ENCODE measurements at regions not wholly inside any gene's neighbourhood (a gene's known extent, or its start where the extent isn't known, plus 50 kb on each side); places are given as distances from the start of the nearest gene placed in this dataset.

DNA sequence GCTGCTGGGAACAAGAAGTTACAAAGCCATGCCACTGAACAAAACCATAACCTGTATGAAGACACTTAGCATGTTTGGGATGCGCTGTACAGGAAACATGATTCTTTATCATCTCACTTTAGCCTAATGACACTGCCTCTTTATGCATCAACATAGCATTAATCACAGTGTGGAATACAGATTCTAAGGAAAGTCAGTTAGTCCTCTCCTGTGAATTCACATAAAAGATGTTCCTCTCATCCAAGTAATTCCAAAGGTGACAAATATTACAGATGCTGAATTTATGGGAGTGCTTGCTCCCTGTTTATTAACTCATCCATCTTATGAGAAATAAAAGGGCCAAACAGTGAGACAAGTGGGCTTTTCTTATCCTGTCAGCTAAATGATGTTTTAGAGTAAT is 1677.7 kb downstream of the EFNA5 start:
- Mint-ChIP-seq H3K4me3 (no peak overlapping the region), H3K27me3 (no peaks in the 10 kb centered on the region), H3K27ac (no peak overlapping the region), H3K9me3 (peaks cover 5 to 24% (median 12%) of the 10 kb centered on the region in 5 donors), H3K4me1 (no peaks in the 10 kb centered on the region), H3K36me3 (no peaks in the 10 kb centered on the region)
- no peaks in the 10 kb centered on the region for H3K36me3 ChIP-seq (ENCODE audit: insufficient read depth, low read length)
- no peak for DNase-seq
- H3K4me3 ChIP-seq (ENCODE audit: low read length) = no peak overlapping the region
- no peak overlapping the region for H3K27ac ChIP-seq (ENCODE audit: low read depth, low read length)
- H3K9me3 ChIP-seq (ENCODE audit: low read length) = no peaks in the 10 kb centered on the region
- H3K4me1 ChIP-seq (ENCODE audit: insufficient read depth, low read length) = no peaks in the 10 kb centered on the region
- ChIA-PET POLR2A (no interaction called here), CTCF (no interaction called here)
- H3K27me3 ChIP-seq (ENCODE audit: insufficient read depth, low read length, poor library complexity, severe bottlenecking) = no peaks in the 10 kb centered on the region

DNA sequence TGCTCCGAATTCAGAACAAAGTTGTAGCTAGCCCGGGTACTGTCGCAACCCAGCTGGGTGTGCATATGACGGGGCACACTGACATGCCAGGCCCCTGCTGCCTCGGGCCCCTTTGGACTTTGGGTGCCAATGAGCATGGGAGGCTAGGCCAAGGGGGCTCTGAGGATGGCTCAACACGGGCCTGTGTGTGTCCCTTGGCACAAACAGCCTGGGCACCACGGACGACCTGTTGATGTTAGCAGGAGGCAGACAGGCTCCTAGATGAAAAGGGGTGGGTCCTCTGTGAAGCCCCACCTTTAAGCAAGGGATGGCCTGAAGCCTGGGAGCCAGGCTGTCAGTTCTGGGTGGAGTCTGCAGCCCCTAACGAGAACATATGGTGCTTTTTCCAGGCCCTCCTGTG is 1688.2 kb downstream of the EFNA5 start:
- Mint-ChIP-seq H3K27ac (no peak overlapping the region), H3K27me3 (no peaks in the 10 kb centered on the region), H3K4me3 (no peak overlapping the region), H3K9me3 (peaks cover 0 to 14% (median 5%) of the 10 kb centered on the region in 5 donors), H3K4me1 (no peaks in the 10 kb centered on the region), H3K36me3 (no peaks in the 10 kb centered on the region)
- Histone ChIP-seq H3K27ac (ENCODE audit: low read depth, low read length) (no peak overlapping the region), H3K4me1 (ENCODE audit: insufficient read depth, low read length) (no peaks in the 10 kb centered on the region), H3K4me3 (ENCODE audit: low read length) (no peak overlapping the region), H3K27me3 (ENCODE audit: insufficient read depth, low read length, poor library complexity, severe bottlenecking) (no peaks in the 10 kb centered on the region), H3K36me3 (ENCODE audit: insufficient read depth, low read length) (no peaks in the 10 kb centered on the region), H3K9me3 (ENCODE audit: low read length) (peaks cover 3% of the 10 kb centered on the region)
- DNase-seq = no peak
- ChIA-PET POLR2A (no interaction called here), CTCF (no interaction called here)

DNA sequence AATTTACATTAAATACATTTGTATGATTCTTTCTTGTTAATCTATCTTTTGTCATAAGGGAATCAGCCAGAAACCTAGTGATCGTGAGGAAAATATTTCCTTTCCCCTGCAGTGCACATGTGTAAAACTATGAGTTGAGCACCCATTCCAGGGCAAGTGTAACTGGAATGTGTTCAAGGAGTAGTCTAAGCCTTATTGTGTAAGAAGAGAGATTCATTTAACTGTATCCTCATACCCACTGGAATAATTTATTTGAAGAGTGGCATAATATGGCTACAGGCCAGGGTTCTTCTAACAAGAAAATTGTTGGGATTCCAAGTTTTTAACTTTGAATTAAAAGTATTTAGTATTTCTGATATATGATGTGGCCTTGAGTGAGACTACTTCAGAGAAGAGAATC is 1692.7 kb downstream of the EFNA5 start:
- Histone ChIP-seq H3K4me1 (ENCODE audit: insufficient read depth, low read length) (no peaks in the 10 kb centered on the region), H3K9me3 (ENCODE audit: low read length) (peaks cover 2% of the 10 kb centered on the region), H3K36me3 (ENCODE audit: insufficient read depth, low read length) (no peaks in the 10 kb centered on the region), H3K4me3 (ENCODE audit: low read length) (no peak overlapping the region), H3K27ac (ENCODE audit: low read depth, low read length) (no peak overlapping the region), H3K27me3 (ENCODE audit: insufficient read depth, low read length, poor library complexity, severe bottlenecking) (no peaks in the 10 kb centered on the region)
- ChIA-PET CTCF (no interaction called here), POLR2A (no interaction called here)
- Mint-ChIP-seq H3K36me3 (no peaks in the 10 kb centered on the region), H3K9me3 (peaks cover 0 to 9% (median 4%) of the 10 kb centered on the region in 5 donors), H3K4me1 (no peaks in the 10 kb centered on the region), H3K27ac (no peak overlapping the region), H3K27me3 (no peaks in the 10 kb centered on the region), H3K4me3 (no peak overlapping the region)
- DNase-seq = no peak

DNA sequence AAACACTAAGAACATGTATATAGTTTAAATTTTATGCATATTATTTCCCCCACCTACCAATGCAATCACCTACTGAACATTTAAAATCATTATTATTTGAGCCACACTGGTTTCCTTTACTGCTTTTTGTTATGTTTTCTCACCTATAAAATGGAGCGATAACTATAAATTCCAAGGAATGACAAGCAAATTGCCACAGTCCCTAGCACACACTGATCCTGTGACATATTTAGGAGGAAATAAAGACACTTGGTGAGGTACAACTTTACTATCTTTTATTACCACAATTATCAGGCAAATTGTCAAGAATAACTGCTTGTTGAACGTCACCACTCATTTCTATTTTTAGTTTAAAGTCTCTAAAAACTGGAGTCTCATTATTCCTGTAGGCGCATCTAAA is 1693.6 kb downstream of the EFNA5 start:
- H3K36me3 Mint-ChIP-seq = no peaks in the 10 kb centered on the region
- Histone ChIP-seq H3K4me1 (ENCODE audit: insufficient read depth, low read length) (no peaks in the 10 kb centered on the region), H3K27ac (ENCODE audit: low read depth, low read length) (no peak overlapping the region), H3K9me3 (ENCODE audit: low read length) (no peaks in the 10 kb centered on the region), H3K27me3 (ENCODE audit: insufficient read depth, low read length, poor library complexity, severe bottlenecking) (no peaks in the 10 kb centered on the region), H3K36me3 (ENCODE audit: insufficient read depth, low read length) (no peaks in the 10 kb centered on the region), H3K4me3 (ENCODE audit: low read length) (no peak overlapping the region)
- no peak for DNase-seq
- no peaks in the 10 kb centered on the region for H3K4me1 Mint-ChIP-seq
- ChIA-PET CTCF (no interaction called here), POLR2A (no interaction called here)
- peaks cover 0 to 9% (median 4%) of the 10 kb centered on the region in 5 donors for H3K9me3 Mint-ChIP-seq
- no peak overlapping the region for H3K27ac Mint-ChIP-seq
- H3K4me3 Mint-ChIP-seq = no peak overlapping the region
- H3K27me3 Mint-ChIP-seq = no peaks in the 10 kb centered on the region

DNA sequence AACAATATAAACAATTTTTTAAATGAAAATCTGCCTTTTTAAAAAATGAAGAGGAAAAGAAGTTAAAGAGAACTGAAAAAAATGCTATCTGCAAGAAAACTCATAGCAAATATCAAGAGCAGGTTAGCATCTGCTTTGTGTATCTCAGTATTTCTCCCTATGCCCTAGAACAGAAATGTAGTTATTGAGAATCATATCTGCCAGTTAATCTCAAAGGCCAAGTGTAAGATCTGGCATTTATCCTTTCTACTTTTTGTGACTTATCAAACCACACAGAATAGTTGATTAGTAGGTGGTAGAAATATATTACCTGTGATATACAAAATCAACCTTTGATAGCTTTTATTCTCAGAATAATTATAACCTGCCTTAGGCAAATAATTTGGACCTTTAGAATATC is 1699.8 kb downstream of the EFNA5 start:
- Histone ChIP-seq H3K27me3 (ENCODE audit: insufficient read depth, low read length, poor library complexity, severe bottlenecking) (no peaks in the 10 kb centered on the region), H3K27ac (ENCODE audit: low read depth, low read length) (no peak overlapping the region), H3K9me3 (ENCODE audit: low read length) (peaks cover 5% of the 10 kb centered on the region), H3K36me3 (ENCODE audit: insufficient read depth, low read length) (no peaks in the 10 kb centered on the region), H3K4me3 (ENCODE audit: low read length) (no peak overlapping the region), H3K4me1 (ENCODE audit: insufficient read depth, low read length) (no peaks in the 10 kb centered on the region)
- Mint-ChIP-seq H3K4me3 (no peak overlapping the region), H3K4me1 (no peaks in the 10 kb centered on the region), H3K27me3 (no peaks in the 10 kb centered on the region), H3K9me3 (peaks cover 2 to 17% (median 6%) of the 10 kb centered on the region in 5 donors), H3K27ac (no peak overlapping the region), H3K36me3 (no peaks in the 10 kb centered on the region)
- DNase-seq = no peak
- POLR2A ChIA-PET = no interaction called here
- CTCF ChIA-PET = no interaction called here

DNA sequence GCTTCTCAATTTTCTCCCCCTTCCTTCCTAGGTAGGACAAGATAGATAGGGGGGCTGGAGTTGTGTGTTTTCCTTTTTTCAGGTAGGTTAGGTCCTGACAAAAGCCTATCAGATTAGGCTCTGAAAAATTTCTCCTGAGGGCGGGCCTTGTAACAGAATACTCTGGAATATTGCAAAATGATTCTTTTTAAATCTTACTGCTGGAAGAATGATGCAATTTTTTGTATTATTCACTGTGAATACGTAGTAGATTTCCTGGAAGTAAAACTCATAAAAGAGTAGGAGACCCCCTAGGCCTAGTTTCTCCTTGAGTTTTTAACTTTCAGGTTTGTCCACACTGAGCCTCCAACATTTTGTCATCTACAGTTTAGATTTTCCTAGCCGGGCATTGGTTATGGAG is 1701.8 kb downstream of the EFNA5 start:
- no peaks in the 10 kb centered on the region for H3K36me3 Mint-ChIP-seq
- no peaks in the 10 kb centered on the region for H3K36me3 ChIP-seq (ENCODE audit: insufficient read depth, low read length)
- no peak for DNase-seq
- no peaks in the 10 kb centered on the region for H3K4me1 ChIP-seq (ENCODE audit: insufficient read depth, low read length)
- no peaks in the 10 kb centered on the region for H3K4me1 Mint-ChIP-seq
- H3K9me3 ChIP-seq (ENCODE audit: low read length) = peaks cover 5% of the 10 kb centered on the region
- no peak overlapping the region for H3K27ac ChIP-seq (ENCODE audit: low read depth, low read length)
- no peak overlapping the region for H3K4me3 ChIP-seq (ENCODE audit: low read length)
- no peaks in the 10 kb centered on the region for H3K27me3 Mint-ChIP-seq
- no peak overlapping the region for H3K4me3 Mint-ChIP-seq
- H3K27me3 ChIP-seq (ENCODE audit: insufficient read depth, low read length, poor library complexity, severe bottlenecking) = no peaks in the 10 kb centered on the region
- POLR2A ChIA-PET = no interaction called here
- H3K9me3 Mint-ChIP-seq = peaks cover 2 to 21% (median 6%) of the 10 kb centered on the region in 5 donors
- CTCF ChIA-PET = no interaction called here
- H3K27ac Mint-ChIP-seq = no peak overlapping the region

DNA sequence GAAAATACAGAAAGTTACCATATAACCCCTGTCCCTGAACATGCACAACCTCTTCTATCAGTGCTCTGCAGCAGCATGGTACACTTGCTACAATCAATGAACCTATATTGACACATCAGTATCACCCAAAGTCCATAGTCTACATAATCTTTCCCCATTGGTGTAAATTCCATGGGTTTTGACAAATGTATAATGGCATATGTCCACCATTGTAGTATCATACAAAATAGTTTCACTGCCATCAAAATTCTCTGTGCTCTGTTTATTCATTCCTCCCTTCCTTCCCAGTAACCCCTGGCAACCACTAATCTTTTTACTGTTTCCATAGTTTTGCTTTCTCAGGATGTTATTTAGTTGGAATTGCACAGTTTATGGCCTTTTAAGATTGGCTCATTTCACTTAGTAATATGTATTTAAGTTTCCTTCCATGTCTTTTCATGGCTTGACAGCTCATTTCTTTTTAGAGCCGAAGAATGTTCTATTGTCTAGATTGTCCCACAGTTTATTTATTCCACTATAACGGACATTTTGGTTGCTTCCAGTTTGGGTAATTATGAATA is 1707.0 kb downstream of the EFNA5 start:
- no peaks in the 10 kb centered on the region for H3K4me1 Mint-ChIP-seq
- Histone ChIP-seq H3K27ac (ENCODE audit: low read depth, low read length) (no peak overlapping the region), H3K4me3 (ENCODE audit: low read length) (no peak overlapping the region), H3K27me3 (ENCODE audit: insufficient read depth, low read length, poor library complexity, severe bottlenecking) (no peaks in the 10 kb centered on the region), H3K4me1 (ENCODE audit: insufficient read depth, low read length) (no peaks in the 10 kb centered on the region), H3K9me3 (ENCODE audit: low read length) (no peaks in the 10 kb centered on the region), H3K36me3 (ENCODE audit: insufficient read depth, low read length) (no peaks in the 10 kb centered on the region)
- H3K27me3 Mint-ChIP-seq = no peaks in the 10 kb centered on the region
- H3K9me3 Mint-ChIP-seq = peaks cover 2 to 31% (median 4%) of the 10 kb centered on the region in 5 donors
- POLR2A ChIA-PET = no interaction called here
- DNase-seq = no peak
- no peak overlapping the region for H3K4me3 Mint-ChIP-seq
- no peak overlapping the region for H3K27ac Mint-ChIP-seq
- H3K36me3 Mint-ChIP-seq = no peaks in the 10 kb centered on the region
- CTCF ChIA-PET = no interaction called here

DNA sequence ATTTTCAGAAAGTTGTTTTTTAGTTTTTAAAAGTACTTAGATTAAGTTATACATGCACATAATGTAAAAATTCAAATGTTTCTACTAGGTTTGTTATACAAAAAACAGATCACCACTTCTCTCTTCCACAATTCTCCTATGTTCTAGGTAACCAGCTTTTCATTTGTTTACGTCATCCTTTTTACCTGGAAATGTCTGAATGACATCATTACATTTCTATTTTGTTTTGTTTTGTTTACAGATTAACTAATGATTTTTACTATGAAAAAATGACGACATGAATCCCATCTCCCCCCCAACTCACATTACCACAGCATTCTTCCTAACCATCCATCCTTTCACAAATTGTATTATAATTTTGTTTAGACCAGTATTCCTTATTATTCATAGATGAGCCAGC is 1709.2 kb downstream of the EFNA5 start:
- H3K27me3 Mint-ChIP-seq = no peaks in the 10 kb centered on the region
- H3K9me3 Mint-ChIP-seq = peaks cover 0 to 22% (median 1%) of the 10 kb centered on the region in 5 donors
- no peak overlapping the region for H3K27ac Mint-ChIP-seq
- Histone ChIP-seq H3K4me3 (ENCODE audit: low read length) (no peak overlapping the region), H3K4me1 (ENCODE audit: insufficient read depth, low read length) (no peaks in the 10 kb centered on the region), H3K27ac (ENCODE audit: low read depth, low read length) (no peak overlapping the region), H3K36me3 (ENCODE audit: insufficient read depth, low read length) (no peaks in the 10 kb centered on the region), H3K9me3 (ENCODE audit: low read length) (no peaks in the 10 kb centered on the region), H3K27me3 (ENCODE audit: insufficient read depth, low read length, poor library complexity, severe bottlenecking) (no peaks in the 10 kb centered on the region)
- no peak for DNase-seq
- no peak overlapping the region for H3K4me3 Mint-ChIP-seq
- H3K36me3 Mint-ChIP-seq = no peaks in the 10 kb centered on the region
- ChIA-PET POLR2A (no interaction called here), CTCF (no interaction called here)
- H3K4me1 Mint-ChIP-seq = no peaks in the 10 kb centered on the region

Measured in CD8-positive, alpha-beta memory T cell (primary cell).